GM19467 (cell line): ENCODE measurements at regions not wholly inside any gene's neighbourhood (a gene's known extent, or its start where the extent isn't known, plus 50 kb on each side); places are given as distances from the start of the nearest gene placed in this dataset.
"Not testable (repeated sequence)": the region's sequence is repeated elsewhere in the genome, so short reads cannot be mapped to it uniquely, and the experiment has no call there.

Experiments used
- ATAC-seq: cut with Tn5 transposase; IDR thresholded peaks from one replicate; pipeline ENCODE4 v1.9.1; 2021; ENCODE audit warnings: mild to moderate bottlenecking, moderate library complexity; ENCODE audit not compliant: unreplicated experiment

- no peak for ATAC-seq
These were observed 155.5 kb downstream of the BUB3 start for GRCh38 chr10:123309731-123310130.

GRCh38 chr10:123316776-123317175 lies 162.6 kb downstream of the BUB3 start:
- ATAC-seq, result no peak

- no peak for ATAC-seq
These were observed 164.3 kb downstream of the BUB3 start for GRCh38 chr10:123318516-123318915.

GRCh38 chr10:123320091-123320490 lies 165.9 kb downstream of the BUB3 start:
- ATAC-seq, result no peak

GRCh38 chr10:123323884-123324283 lies 169.7 kb downstream of the BUB3 start:
- no peak for ATAC-seq

GRCh38 chr10:123325663-123326190 lies 171.5 kb downstream of the BUB3 start:
- no peak for ATAC-seq

GRCh38 chr10:123326674-123327073 lies 172.5 kb downstream of the BUB3 start:
- no peak for ATAC-seq

GRCh38 chr10:123327450-123327849 lies 173.2 kb downstream of the BUB3 start:
- peak; percentile 43 for ATAC-seq

GRCh38 chr10:123327896-123328295 lies 173.7 kb downstream of the BUB3 start:
- ATAC-seq, result no peak

- no peak for ATAC-seq
These were observed 177.2 kb downstream of the BUB3 start for GRCh38 chr10:123331438-123331837.

GRCh38 chr10:123346581-123346980 lies 192.4 kb downstream of the BUB3 start:
- no peak for ATAC-seq

GRCh38 chr10:123348691-123349572 lies 194.7 kb downstream of the BUB3 start:
- no peak for ATAC-seq

GRCh38 chr10:123351715-123352114 lies 197.5 kb downstream of the BUB3 start:
- no peak for ATAC-seq

- no peak for ATAC-seq
These were observed 200.3 kb downstream of the BUB3 start for GRCh38 chr10:123354521-123354920.

- no peak for ATAC-seq
These were observed 201.7 kb downstream of the BUB3 start for GRCh38 chr10:123355748-123356481.

GRCh38 chr10:123356799-123357198 lies 202.6 kb downstream of the BUB3 start:
- ATAC-seq, result no peak

- ATAC-seq, result no peak
These were observed 203.3 kb downstream of the BUB3 start for GRCh38 chr10:123357421-123357930.

- ATAC-seq, result no peak
These were observed 205.3 kb downstream of the BUB3 start for GRCh38 chr10:123359539-123359938.

GRCh38 chr10:123361832-123362231 lies 207.6 kb downstream of the BUB3 start:
- ATAC-seq, result no peak

GRCh38 chr10:123367195-123367594 lies 213.0 kb downstream of the BUB3 start:
- ATAC-seq, result no peak

GRCh38 chr10:123371626-123372025 lies 217.4 kb downstream of the BUB3 start:
- ATAC-seq, result not testable (repeated sequence)

- ATAC-seq, result no peak
These were observed 219.4 kb downstream of the BUB3 start for GRCh38 chr10:123373591-123373990.
